Neural cell (in vitro differentiated cells): ENCODE measurements at regions not wholly inside any gene's neighbourhood (a gene's known extent, or its start where the extent isn't known, plus 50 kb on each side); places are given as distances from the start of the nearest gene placed in this dataset.

Source experiments
- EP300 ChIP-seq: fragments of 450-650 bp; conservative IDR thresholded peaks from 2 replicates; pipeline ENCODE4 v1.6.1; 2014; ENCODE audit warnings: antibody characterized with exemption, mild to moderate bottlenecking, moderate library complexity; ENCODE audit not compliant: poor library complexity, severe bottlenecking
- EZH2 ChIP-seq: fragments of 200-600, 300-800 bp; shearing (Covaris generic), sonication (generic); IDR thresholded peaks from 2 replicates; pipeline ENCODE4 v1.6.1; 2014; ENCODE audit warnings: antibody characterized with exemption, low read length, borderline replicate concordance, mild to moderate bottlenecking; ENCODE audit not compliant: insufficient read depth, poor library complexity, severe bottlenecking
- POLR2AphosphoS5 ChIP-seq: IDR thresholded peaks from 2 replicates; pipeline ENCODE4 v1.6.1; 2012
- RAD21 ChIP-seq: fragments of 450-650 bp; conservative IDR thresholded peaks from 2 replicates; pipeline ENCODE4 v1.6.1; 2014; ENCODE audit warnings: antibody characterized with exemption, mild to moderate bottlenecking, moderate library complexity
- TAF1 ChIP-seq: IDR thresholded peaks from 2 replicates; pipeline ENCODE4 v1.6.1; 2012; ENCODE audit warnings: low read depth
- TF ChIP-seq, protein P1 (sequence below): fragments of 450-650 bp; IDR thresholded peaks from 2 replicates; pipeline ENCODE4 v1.5.1; 2014; ENCODE audit warnings: antibody characterized with exemption, mild to moderate bottlenecking, moderate library complexity; ENCODE audit not compliant: poor library complexity, severe bottlenecking

DNA sequence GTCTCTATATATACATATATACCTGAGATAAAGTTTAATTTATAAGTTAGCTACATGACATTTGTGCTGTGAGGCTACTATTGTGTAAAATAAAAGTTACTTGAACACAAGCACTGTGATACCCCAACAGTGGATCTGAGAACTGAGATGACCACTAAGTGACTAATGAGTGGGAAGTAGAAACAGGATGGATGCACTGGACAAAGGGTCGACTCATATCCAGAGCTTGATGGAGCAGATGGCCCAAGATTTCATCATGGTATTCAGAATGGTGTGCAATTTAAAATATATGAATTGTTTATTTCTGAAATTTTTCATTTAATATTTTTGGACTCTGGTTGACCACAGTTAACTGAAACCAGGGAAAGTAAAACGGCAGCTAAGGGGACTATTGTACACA is 908.6 kb upstream of the MDGA2 start:
- TF ChIP-seq, protein P1, sequence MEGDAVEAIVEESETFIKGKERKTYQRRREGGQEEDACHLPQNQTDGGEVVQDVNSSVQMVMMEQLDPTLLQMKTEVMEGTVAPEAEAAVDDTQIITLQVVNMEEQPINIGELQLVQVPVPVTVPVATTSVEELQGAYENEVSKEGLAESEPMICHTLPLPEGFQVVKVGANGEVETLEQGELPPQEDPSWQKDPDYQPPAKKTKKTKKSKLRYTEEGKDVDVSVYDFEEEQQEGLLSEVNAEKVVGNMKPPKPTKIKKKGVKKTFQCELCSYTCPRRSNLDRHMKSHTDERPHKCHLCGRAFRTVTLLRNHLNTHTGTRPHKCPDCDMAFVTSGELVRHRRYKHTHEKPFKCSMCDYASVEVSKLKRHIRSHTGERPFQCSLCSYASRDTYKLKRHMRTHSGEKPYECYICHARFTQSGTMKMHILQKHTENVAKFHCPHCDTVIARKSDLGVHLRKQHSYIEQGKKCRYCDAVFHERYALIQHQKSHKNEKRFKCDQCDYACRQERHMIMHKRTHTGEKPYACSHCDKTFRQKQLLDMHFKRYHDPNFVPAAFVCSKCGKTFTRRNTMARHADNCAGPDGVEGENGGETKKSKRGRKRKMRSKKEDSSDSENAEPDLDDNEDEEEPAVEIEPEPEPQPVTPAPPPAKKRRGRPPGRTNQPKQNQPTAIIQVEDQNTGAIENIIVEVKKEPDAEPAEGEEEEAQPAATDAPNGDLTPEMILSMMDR, result no peak
- TF ChIP-seq TAF1 (no peak), EP300 (no peak), RAD21 (no peak), EZH2 (no peak), POLR2AphosphoS5 (no peak)
